ENCODE measurements at regions not wholly inside any gene's neighbourhood (a gene's known extent, or its start where the extent isn't known, plus 50 kb on each side); places are given as distances from the start of the nearest gene placed in this dataset.

DNA sequence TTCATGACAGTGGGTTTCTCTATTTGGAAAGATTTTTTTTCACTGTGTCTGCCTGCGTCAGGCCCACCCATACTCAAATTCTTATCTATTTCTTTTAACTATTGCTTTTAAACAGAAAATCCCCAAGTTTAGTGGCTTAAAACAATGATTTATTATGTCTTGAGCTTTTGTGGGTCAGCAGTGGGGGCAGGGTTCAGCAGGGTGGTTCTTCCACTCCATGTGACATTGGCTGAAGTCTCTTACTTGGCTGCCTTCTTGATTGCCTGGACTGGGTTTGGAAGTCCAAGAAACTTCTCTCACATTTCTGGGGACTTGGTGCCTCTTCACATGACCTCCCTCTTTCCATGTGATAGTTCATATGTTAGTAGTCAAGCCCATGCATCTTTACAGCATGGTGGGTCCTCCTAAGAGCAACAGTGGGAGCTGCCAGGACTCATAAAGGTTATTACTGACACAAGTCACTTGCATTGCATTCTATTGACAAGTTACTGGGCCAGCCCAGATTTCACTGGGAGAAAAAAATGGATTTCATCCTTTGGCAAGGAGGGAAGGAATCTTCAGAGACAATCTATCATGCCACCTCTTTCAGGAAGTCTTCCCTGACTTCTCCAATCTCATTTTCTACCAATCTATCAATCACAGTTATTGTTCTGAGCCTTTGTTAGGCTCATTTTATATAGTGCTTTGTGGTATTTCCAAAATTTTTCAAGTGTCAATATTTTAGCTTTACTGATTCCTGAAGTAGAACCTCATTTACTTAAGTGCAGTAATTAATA lies 436.1 kb downstream of the XYLT1 start (continued):
- TF ChIP-seq USF2 (IDR thresholded peaks at IDR 0.05; ENCODE audit: low read length) (no peak), NANOG (IDR thresholded peaks at IDR 0.05; ENCODE audit: insufficient read depth, low read depth, low read length, poor library complexity, severe bottlenecking) (no peak)
- TF ChIP-seq, protein P1, sequence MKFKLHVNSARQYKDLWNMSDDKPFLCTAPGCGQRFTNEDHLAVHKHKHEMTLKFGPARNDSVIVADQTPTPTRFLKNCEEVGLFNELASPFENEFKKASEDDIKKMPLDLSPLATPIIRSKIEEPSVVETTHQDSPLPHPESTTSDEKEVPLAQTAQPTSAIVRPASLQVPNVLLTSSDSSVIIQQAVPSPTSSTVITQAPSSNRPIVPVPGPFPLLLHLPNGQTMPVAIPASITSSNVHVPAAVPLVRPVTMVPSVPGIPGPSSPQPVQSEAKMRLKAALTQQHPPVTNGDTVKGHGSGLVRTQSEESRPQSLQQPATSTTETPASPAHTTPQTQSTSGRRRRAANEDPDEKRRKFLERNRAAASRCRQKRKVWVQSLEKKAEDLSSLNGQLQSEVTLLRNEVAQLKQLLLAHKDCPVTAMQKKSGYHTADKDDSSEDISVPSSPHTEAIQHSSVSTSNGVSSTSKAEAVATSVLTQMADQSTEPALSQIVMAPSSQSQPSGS (IDR thresholded peaks at IDR 0.05; ENCODE audit: low read length) = no peak
- TF ChIP-seq, protein P2, sequence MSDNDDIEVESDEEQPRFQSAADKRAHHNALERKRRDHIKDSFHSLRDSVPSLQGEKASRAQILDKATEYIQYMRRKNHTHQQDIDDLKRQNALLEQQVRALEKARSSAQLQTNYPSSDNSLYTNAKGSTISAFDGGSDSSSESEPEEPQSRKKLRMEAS (IDR thresholded peaks at IDR 0.05) = no peak

Measured in H1 (cell line).